ENCODE measurements at regions not wholly inside any gene's neighbourhood (a gene's known extent, or its start where the extent isn't known, plus 50 kb on each side); places are given as distances from the start of the nearest gene placed in this dataset.
A peak's percentile ranks its signal among the peaks of the same experiment; 100 is the strongest.

DNA sequence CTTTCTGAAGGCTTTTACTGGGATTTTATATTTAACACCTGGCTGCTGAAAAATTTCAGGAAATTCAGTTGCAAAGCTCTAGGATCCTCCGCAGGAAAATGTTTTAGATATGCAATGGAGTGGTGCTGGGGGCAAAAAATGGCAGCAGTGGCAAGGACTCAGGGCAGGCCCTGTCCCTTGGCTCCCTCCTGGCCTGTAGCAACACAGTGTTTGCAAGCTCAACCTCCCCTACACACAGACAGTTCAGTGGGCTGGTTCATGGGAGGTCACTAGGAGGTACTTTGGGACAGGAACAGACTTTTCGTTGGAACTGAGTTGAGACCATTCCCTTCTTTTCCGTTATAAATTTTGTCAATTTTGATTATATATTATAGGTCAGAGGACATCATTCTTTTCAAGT, 270.4 kb downstream of the ADAMTS20 start:
- H3K9me3 ChIP-seq (ENCODE audit: control insufficient read depth, insufficient read depth, low read length) = peaks cover 7% of the 10 kb centered on the region; the same call in 1 of the 2 replicates
- H3K36me3 ChIP-seq (ENCODE audit: insufficient read depth, low read length) = no peaks in the 10 kb centered on the region
- H3K9ac ChIP-seq (ENCODE audit: low read depth, low read length) = no peak overlapping the region
- H3K4me1 ChIP-seq (ENCODE audit: insufficient read depth, low read length) = no peaks in the 10 kb centered on the region

DNA sequence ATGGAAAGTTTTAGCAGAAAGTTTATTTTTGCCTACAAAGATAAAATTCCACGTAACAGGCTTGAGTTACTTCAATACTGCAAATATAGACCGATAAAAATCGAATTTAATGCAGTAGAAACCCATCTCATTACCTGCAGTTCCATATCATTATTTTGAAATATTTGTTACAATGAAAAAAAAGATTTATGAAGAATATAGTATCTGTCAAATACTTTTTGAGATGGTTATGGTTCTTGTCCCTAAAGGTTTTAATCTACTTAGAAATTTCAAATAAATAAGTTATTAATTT, 273.5 kb downstream of the ADAMTS20 start:
- H3K36me3 ChIP-seq (ENCODE audit: insufficient read depth, low read length) = no peaks in the 10 kb centered on the region
- peaks cover 3% of the 10 kb centered on the region; the same call in 1 of the 2 replicates for H3K4me1 ChIP-seq (ENCODE audit: insufficient read depth, low read length)
- H3K9me3 ChIP-seq (ENCODE audit: control insufficient read depth, insufficient read depth, low read length) = peaks cover 7% of the 10 kb centered on the region; the same call in 1 of the 2 replicates
- no peak overlapping the region for H3K9ac ChIP-seq (ENCODE audit: low read depth, low read length)

DNA sequence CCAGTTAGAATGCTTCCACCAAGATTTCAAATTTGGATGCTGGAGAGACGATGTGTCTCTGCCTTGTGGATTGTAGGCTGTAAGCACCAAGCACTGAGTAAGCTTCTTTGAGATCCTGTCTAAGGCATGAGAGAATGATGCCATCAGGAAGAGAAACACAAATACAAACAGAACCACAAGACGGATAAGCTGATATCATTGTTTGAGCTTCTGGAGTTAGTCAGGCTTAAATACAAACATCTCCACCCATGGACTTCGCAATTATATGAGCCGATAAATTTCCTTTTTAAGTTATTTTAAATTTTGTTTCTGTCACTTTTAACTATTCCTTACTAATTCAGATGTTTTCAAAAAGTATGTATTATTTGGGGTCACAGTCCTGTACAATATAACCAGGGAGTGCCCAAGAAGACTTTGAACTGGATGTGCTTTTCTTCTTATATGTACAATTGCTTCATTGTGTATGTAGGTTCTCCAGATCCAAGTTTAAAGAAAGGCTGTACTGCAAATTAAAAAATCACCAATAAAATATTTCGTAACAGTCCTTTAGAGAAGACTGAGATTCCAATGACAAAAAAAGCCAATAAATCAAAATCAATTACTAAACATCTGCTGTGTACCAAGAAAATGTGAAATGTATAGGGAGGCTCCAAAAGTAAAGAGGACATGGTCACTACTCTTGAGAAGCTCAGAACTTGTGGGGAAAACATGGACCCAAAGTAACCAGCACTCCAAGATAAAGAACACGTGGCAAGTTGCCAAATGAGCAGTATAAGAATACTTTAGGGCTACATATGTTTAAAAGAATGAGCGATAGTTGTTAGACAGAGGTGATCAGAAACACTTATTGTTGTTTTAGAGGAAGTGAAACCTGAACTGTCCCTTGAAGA, 274.1 kb downstream of the ADAMTS20 start:
- peaks cover 7% of the 10 kb centered on the region; the same call in 1 of the 2 replicates for H3K4me1 ChIP-seq (ENCODE audit: insufficient read depth, low read length)
- H3K9me3 ChIP-seq (ENCODE audit: control insufficient read depth, insufficient read depth, low read length) = peaks cover 7% of the 10 kb centered on the region; the same call in 1 of the 2 replicates
- H3K36me3 ChIP-seq (ENCODE audit: insufficient read depth, low read length) = no peaks in the 10 kb centered on the region
- H3K9ac ChIP-seq (ENCODE audit: low read depth, low read length) = no peak overlapping the region

DNA sequence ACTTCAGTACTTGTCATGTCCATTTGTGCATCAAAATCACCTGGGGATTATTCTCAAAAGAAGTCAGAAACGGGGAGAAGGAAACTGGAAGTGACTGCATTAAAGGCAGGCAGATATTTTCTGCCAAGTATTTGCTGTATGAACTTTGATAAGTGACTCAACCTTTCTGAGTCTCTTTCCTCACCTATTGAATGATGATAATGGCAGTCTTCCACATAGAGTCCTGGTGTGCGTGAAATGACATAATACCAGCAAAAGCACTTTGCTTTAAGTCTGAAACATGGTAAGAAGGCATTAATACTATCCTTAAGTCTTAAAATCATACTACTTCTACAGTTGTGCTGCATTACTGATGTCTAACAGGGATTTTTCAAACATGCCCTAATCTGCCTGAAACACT, 278.5 kb downstream of the ADAMTS20 start:
- H3K4me1 ChIP-seq (ENCODE audit: insufficient read depth, low read length) = peaks cover 19% of the 10 kb centered on the region
- H3K9ac ChIP-seq (ENCODE audit: low read depth, low read length) = no peak overlapping the region
- no peaks in the 10 kb centered on the region for H3K9me3 ChIP-seq (ENCODE audit: control insufficient read depth, insufficient read depth, low read length)
- no peaks in the 10 kb centered on the region for H3K36me3 ChIP-seq (ENCODE audit: insufficient read depth, low read length)

DNA sequence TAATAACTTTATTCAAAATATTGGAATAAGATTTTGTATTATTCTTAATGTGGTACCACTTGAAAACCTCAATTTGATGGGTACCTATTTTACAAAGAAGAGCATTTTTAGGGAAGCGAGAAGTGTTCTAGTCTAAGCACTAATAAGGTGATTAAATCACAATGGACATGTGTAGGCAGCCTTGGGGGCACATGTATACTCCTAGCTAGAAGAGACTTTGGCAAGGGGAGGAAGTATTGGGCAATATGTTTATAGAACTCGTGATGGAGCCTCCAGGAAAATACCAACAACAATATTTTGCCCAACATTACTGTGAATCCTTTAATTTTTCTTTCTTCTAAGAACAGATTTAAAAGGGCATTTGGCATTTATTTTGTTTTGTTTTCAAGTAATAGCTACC, 280.3 kb downstream of the ADAMTS20 start:
- Histone ChIP-seq H3K4me1 (ENCODE audit: insufficient read depth, low read length) (peaks cover 19% of the 10 kb centered on the region), H3K9ac (ENCODE audit: low read depth, low read length) (peak overlapping the region; percentile 21; the same call in 1 of the 2 replicates), H3K9me3 (ENCODE audit: control insufficient read depth, insufficient read depth, low read length) (no peaks in the 10 kb centered on the region), H3K36me3 (ENCODE audit: insufficient read depth, low read length) (no peaks in the 10 kb centered on the region)

DNA sequence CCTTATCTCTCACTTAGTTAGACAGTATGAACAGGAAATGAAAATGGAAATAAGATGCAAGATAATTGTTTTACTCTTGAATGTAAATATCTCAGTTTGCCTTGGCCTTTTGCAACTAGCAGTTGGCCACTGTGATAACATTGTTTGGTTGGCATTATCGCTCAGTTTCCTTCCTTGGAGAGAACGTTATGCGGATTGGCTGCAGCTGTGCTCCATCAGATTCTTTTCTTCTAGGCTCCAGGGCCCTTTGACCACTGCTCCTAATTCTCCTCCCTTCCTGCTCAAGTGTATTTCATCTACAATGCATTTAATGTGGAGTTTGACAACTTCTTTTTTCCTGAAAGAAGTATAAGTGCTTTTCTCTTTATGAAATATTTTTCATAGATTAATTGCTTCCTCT, 284.2 kb downstream of the ADAMTS20 start:
- Histone ChIP-seq H3K9ac (ENCODE audit: low read depth, low read length) (no peak overlapping the region), H3K9me3 (ENCODE audit: control insufficient read depth, insufficient read depth, low read length) (no peaks in the 10 kb centered on the region), H3K4me1 (ENCODE audit: insufficient read depth, low read length) (peaks cover 12% of the 10 kb centered on the region), H3K36me3 (ENCODE audit: insufficient read depth, low read length) (no peaks in the 10 kb centered on the region)

DNA sequence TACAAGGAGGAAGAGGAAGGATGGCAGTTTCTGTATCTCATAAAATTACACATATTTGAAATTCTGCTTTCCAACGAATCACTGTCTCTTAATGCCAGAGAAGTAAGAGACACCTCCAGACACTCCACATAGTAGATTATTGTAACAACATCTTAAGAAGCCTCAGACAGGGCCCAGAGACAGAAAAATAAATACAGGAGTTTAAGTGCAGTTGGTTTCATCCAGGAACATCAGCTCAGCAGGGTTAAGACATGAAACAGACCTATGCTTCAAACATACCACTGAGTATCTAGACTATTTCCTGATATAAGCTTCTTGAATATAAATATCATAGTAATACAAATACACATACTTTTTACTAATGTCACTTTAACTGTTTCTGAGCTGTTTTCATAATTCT, 290.3 kb downstream of the ADAMTS20 start:
- H3K4me1 ChIP-seq (ENCODE audit: insufficient read depth, low read length) = no peaks in the 10 kb centered on the region

DNA sequence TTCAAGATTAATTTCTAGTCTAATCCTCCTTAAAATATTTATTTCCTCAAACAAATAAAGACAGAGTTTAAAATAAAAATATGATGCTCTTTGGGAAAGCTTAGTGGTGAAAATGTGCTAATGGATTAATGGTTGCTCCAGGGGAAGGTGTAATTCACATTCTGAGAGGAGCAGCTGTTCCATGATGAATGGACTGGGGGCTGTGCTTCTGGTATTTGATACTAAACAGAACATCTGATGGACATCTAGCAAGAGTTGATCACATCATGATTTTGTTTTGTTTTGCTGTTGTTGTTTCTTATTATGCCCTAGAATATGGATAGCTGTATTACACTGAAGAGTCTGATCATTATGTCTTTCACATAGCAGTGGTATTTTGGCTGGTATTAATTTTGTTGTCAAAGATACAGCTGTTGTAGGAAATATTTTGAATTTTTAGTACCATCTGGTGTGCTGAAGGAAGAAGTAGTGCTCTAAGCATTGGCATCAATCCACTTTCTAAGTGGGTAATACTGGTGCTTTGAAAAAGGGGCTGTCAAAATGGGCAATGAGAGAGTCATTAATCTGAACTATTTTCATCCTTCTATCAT, 296.4 kb downstream of the ADAMTS20 start:
- Histone ChIP-seq H3K4me1 (ENCODE audit: insufficient read depth, low read length) (no peaks in the 10 kb centered on the region), H3K9me3 (ENCODE audit: control insufficient read depth, insufficient read depth, low read length) (no peaks in the 10 kb centered on the region), H3K9ac (ENCODE audit: low read depth, low read length) (no peak overlapping the region), H3K36me3 (ENCODE audit: insufficient read depth, low read length) (no peaks in the 10 kb centered on the region)

More for the DNA sequence above, 290.3 kb downstream of the ADAMTS20 start:
- Histone ChIP-seq H3K9me3 (ENCODE audit: control insufficient read depth, insufficient read depth, low read length) (no peaks in the 10 kb centered on the region), H3K9ac (ENCODE audit: low read depth, low read length) (no peak overlapping the region), H3K36me3 (ENCODE audit: insufficient read depth, low read length) (no peaks in the 10 kb centered on the region)

DNA sequence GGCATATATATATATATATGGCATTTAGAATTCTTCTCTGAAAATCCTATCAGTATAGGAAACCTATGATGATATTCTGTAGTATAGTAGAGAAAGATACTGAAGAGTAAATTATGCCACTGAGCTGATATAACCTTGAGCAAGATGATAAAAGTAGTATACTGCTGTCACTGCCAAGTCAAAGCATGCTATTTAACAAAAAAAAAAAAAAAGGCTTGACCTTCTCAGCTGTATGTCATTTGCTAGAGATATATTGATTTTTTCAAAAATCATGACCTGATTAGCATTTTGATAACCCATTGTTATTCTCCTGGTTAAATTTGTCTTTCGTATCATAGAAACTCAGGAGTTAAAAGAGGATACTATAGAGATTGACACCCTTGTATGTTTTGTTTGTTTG, 299.4 kb downstream of the ADAMTS20 start:
- Histone ChIP-seq H3K36me3 (ENCODE audit: insufficient read depth, low read length) (no peaks in the 10 kb centered on the region), H3K9ac (ENCODE audit: low read depth, low read length) (no peak overlapping the region), H3K4me1 (ENCODE audit: insufficient read depth, low read length) (no peaks in the 10 kb centered on the region), H3K9me3 (ENCODE audit: control insufficient read depth, insufficient read depth, low read length) (no peaks in the 10 kb centered on the region)

DNA sequence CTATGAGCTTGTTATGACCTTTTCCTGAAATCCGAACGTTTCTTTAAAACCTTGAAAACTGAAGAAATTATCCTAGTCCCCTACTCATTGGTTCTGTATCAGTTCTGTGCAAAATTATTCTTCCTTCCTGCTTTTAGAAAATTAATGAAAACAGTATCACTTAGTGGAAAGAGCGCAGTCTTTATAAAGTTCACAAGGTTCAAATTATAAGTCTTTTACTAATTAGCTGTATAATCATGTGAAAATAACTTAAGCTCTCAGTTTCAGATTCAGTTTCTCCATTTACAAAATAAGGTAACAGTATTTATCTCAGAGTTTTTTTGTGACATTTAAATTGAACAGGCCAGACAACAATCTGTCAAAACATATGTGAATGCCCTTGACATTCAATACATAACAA, 306.1 kb downstream of the ADAMTS20 start:
- no peaks in the 10 kb centered on the region for H3K36me3 ChIP-seq (ENCODE audit: insufficient read depth, low read length)
- H3K9me3 ChIP-seq (ENCODE audit: control insufficient read depth, insufficient read depth, low read length) = no peaks in the 10 kb centered on the region; the same call in 1 of the 2 replicates
- H3K9ac ChIP-seq (ENCODE audit: low read depth, low read length) = no peak overlapping the region
- H3K4me1 ChIP-seq (ENCODE audit: insufficient read depth, low read length) = no peaks in the 10 kb centered on the region

DNA sequence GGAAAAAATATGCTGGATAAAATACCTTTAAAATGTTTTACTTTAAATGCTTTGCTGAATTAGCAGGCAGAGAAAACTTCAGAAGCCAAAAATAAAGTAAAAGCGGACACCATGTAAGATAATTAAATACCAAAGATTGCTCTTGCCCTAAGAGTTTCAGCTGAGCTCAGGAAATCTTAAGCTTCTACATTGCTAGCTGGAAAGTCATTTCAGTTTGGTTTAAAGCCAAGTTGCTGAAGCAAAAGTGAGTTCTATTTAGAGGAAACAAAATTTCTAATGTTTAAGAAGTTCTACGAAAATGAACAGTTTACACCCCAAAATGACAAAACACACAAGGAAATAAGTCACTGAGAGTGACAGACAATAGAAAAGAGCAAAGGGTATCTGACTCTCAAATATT, 310.0 kb downstream of the ADAMTS20 start:
- Histone ChIP-seq H3K36me3 (ENCODE audit: insufficient read depth, low read length) (no peaks in the 10 kb centered on the region), H3K9me3 (ENCODE audit: control insufficient read depth, insufficient read depth, low read length) (no peaks in the 10 kb centered on the region; the same call in 1 of the 2 replicates), H3K4me1 (ENCODE audit: insufficient read depth, low read length) (no peaks in the 10 kb centered on the region), H3K9ac (ENCODE audit: low read depth, low read length) (no peak overlapping the region)

DNA sequence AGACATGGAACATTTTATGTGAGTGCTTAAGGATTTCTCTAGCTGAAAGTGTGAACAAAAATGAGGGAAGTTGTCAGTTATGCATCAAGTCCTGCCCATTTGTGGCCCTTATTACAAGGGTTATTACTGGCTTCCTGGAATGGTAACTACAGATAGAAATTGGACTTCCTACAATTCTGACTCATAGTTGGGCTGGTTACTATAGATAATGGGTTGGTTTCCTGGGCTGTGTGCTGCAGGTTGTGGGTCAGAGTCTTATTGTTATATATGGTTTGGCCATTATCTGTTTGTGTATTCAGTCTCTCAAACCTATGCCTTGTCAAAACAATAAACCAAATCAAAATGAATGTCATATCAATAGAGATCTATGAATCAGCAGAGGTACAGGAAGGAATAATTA, 313.7 kb downstream of the ADAMTS20 start:
- H3K9ac ChIP-seq (ENCODE audit: low read depth, low read length) = no peak overlapping the region
- no peaks in the 10 kb centered on the region; the same call in 1 of the 2 replicates for H3K9me3 ChIP-seq (ENCODE audit: control insufficient read depth, insufficient read depth, low read length)
- H3K4me1 ChIP-seq (ENCODE audit: insufficient read depth, low read length) = no peaks in the 10 kb centered on the region
- H3K36me3 ChIP-seq (ENCODE audit: insufficient read depth, low read length) = no peaks in the 10 kb centered on the region

DNA sequence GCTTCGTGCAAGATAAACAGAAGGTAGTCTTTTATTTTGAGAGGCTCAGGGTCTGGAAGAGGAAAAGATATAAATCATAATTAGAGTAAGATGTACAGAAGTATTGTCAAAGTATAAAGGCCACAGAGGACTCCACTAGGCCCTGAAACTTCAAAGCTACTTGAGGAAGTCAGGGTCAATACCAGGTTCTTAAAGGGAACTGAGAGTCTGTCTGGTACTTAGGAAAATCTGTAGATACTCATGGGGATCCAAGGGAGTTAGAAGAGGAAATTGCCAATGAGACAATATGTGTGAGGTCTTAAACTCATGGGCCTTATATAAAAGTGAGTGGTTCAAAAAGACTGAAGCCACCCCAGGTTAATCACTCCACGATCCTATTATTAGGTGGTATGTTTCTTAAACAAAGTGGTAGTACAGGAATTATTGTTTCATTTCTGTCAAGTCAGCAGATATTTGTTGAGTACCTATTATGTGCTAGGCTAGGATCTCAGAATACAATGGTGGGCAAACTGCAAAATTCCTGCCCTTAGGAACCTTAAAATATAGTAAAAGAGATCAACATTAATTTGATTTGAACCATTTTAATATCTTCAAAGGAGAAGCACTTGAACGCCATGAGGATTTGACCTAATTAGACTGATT, 314.6 kb downstream of the ADAMTS20 start:
- Histone ChIP-seq H3K9me3 (ENCODE audit: control insufficient read depth, insufficient read depth, low read length) (no peaks in the 10 kb centered on the region; the same call in 1 of the 2 replicates), H3K36me3 (ENCODE audit: insufficient read depth, low read length) (no peaks in the 10 kb centered on the region), H3K4me1 (ENCODE audit: insufficient read depth, low read length) (no peaks in the 10 kb centered on the region), H3K9ac (ENCODE audit: low read depth, low read length) (no peak overlapping the region)

DNA sequence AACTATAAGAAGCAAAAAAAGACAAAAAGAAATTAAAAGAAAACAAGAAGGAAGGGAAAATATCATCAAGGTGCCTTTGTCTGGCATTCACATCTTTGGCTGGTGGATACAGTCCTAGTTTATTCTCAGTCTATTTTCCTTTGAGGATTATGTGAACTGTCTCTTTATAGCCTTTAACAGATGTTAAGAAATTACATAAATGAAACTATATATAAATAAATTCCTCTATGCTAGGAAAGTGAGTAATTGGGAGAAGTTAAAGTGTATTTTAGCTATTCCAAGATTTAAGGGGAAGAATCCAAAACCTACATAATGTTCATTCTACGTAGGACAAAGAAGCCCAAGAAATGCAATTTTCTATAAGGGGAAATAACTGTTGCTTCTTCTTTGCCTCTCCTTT, 316.3 kb downstream of the ADAMTS20 start:
- Histone ChIP-seq H3K9me3 (ENCODE audit: control insufficient read depth, insufficient read depth, low read length) (no peaks in the 10 kb centered on the region), H3K36me3 (ENCODE audit: insufficient read depth, low read length) (no peaks in the 10 kb centered on the region), H3K4me1 (ENCODE audit: insufficient read depth, low read length) (no peaks in the 10 kb centered on the region), H3K9ac (ENCODE audit: low read depth, low read length) (no peak overlapping the region)

DNA sequence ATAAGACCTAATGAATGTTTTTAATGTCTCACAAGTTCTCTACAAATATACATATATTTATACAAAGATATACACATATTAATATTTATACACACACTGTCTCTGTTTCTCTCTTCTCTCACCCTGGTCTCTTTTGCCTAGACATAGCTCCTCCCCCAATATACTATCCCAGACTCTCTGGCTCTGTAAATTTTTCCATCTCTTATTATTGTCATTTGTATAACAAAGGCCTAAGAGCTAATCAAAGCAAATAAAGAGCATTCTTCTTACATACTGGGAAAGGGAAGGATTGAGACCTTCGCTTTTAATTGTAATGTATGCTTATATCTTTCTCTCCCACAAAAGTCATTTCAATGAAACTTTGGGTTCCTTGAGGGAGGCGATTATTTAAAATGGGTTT, 318.1 kb downstream of the ADAMTS20 start:
- Histone ChIP-seq H3K4me1 (ENCODE audit: insufficient read depth, low read length) (no peaks in the 10 kb centered on the region), H3K9me3 (ENCODE audit: control insufficient read depth, insufficient read depth, low read length) (no peaks in the 10 kb centered on the region), H3K9ac (ENCODE audit: low read depth, low read length) (no peak overlapping the region), H3K36me3 (ENCODE audit: insufficient read depth, low read length) (no peaks in the 10 kb centered on the region)
